MM.1S (cell line): ENCODE measurements at regions not wholly inside any gene's neighbourhood (a gene's known extent, or its start where the extent isn't known, plus 50 kb on each side); places are given as distances from the start of the nearest gene placed in this dataset.

Source experiments
- EZH2 ChIP-seq: fragments of 300-600 bp; sonication (generic); optimal IDR thresholded peaks from 2 replicates; pipeline ENCODE3; 2017; ENCODE audit warnings: low read depth, mild to moderate bottlenecking, antibody characterized with exemption, low read length, mixed read lengths
- EZH2phosphoT487 ChIP-seq: fragments of 300-600 bp; sonication (generic); IDR thresholded peaks from 2 replicates; pipeline ENCODE4 v1.6.1; 2018; ENCODE audit warnings: antibody characterized with exemption, low read length
- TF ChIP-seq, protein P1 (sequence below): fragments of 300-600 bp; sonication (generic); IDR thresholded peaks from 2 replicates; pipeline ENCODE4 v1.5.1; 2016; ENCODE audit warnings: antibody characterized with exemption, low read length, mixed read lengths

DNA sequence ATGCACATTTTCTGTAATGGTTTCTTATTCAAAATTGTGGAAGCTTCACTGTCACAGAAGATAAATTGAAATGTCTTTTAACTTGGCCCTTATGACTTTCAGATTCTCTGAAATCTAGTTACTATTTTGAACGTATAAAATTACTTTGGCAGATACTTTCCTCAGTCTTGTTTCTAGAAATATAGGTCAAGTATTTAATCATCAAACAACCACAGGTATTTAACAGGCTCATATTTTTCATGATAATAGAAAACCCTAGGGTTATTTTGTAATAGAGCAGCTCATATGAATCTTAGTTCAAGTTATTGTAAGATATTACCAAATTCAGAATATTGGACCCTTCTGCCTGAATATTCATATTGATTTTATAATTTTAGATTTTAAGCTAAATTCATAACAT, 236.0 kb upstream of the CDH18 start:
- no peak for TF ChIP-seq EZH2
- TF ChIP-seq, protein P1, sequence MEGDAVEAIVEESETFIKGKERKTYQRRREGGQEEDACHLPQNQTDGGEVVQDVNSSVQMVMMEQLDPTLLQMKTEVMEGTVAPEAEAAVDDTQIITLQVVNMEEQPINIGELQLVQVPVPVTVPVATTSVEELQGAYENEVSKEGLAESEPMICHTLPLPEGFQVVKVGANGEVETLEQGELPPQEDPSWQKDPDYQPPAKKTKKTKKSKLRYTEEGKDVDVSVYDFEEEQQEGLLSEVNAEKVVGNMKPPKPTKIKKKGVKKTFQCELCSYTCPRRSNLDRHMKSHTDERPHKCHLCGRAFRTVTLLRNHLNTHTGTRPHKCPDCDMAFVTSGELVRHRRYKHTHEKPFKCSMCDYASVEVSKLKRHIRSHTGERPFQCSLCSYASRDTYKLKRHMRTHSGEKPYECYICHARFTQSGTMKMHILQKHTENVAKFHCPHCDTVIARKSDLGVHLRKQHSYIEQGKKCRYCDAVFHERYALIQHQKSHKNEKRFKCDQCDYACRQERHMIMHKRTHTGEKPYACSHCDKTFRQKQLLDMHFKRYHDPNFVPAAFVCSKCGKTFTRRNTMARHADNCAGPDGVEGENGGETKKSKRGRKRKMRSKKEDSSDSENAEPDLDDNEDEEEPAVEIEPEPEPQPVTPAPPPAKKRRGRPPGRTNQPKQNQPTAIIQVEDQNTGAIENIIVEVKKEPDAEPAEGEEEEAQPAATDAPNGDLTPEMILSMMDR = no peak
- no peak for TF ChIP-seq EZH2phosphoT487
